HAP-1 (cell line): ENCODE measurements at regions not wholly inside any gene's neighbourhood (a gene's known extent, or its start where the extent isn't known, plus 50 kb on each side); places are given as distances from the start of the nearest gene placed in this dataset.
"Not testable (repeated sequence)": the region's sequence is repeated elsewhere in the genome, so short reads cannot be mapped to it uniquely, and the experiment has no call there.

Source experiments
- DNase-seq, 2 experiments: peaks; one replicate each; pipeline ENCODE4 v3.0.0-alpha.2; 2016 to 2020; ENCODE audit warnings: low spot score in 2 of 2
- H3K27me3 ChIP-seq: fragments of 250-450 bp; sonication (Bioruptor Pico); 2 replicates; pipeline ENCODE4 v1.5.1; 2020; ENCODE audit warnings: low read depth, mild to moderate bottlenecking, moderate library complexity
- H3K36me3 ChIP-seq: fragments of 250-450 bp; sonication (Bioruptor Pico); replicated peaks from 2 replicates; pipeline ENCODE4 v1.5.1; 2020; ENCODE audit warnings: mild to moderate bottlenecking
- H3K4me1 ChIP-seq: fragments of 250-450 bp; sonication (Bioruptor Pico); 2 replicates; pipeline ENCODE4 v1.5.1; 2020; ENCODE audit warnings: mild to moderate bottlenecking
- H3K4me3 ChIP-seq: fragments of 250-450 bp; sonication (Bioruptor Pico); 2 replicates; pipeline ENCODE4 v1.5.1; 2020; ENCODE audit warnings: mild to moderate bottlenecking, moderate library complexity
- H3K9me3 ChIP-seq: fragments of 250-450 bp; sonication (Bioruptor Pico); 2 replicates; pipeline ENCODE4 v1.5.1; 2020; ENCODE audit warnings: mild to moderate bottlenecking, moderate library complexity
- in situ Hi-C: fragments of 300-500 bp; cut with MboI; formaldehyde crosslinking; loops from 3 replicates; pipeline ENCODE4 v1.14.3; 2020; ENCODE audit warnings: low sequenced_read_pairs, inconsistent platforms, mixed read lengths

DNA sequence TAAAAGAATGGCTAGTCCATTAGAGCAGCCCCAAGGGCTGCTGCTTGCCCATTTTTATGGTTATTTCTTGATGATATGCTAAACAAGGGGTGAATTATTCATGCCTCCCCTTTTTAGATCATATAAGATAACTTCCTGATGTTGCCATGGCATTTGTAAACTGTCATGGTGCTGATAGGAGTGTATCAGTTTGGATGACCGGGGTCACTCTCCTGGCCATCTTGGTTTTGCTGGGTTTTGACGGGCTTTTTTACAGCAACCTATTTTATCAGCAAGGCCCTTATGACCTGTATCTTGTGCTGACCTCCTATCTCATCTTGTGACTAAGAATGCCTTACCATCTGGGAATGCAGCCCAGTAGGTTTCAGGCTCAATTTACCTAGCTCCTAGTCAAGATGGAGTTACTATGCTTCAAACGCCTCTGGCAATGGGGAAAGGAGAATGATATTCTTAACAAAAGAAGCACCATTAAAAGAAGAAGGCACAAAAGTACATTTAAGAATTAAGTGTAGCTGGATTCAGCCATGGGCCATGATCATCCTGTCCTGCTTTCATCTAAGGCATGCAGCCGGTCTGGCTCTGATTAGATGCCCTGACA lies 1156.0 kb downstream of the PCDH9 start:
- no peaks in the 10 kb centered on the region for H3K4me1 ChIP-seq
- no peak for DNase-seq
- in situ Hi-C loops, result no loop called here
- no peak overlapping the region for H3K4me3 ChIP-seq
- H3K9me3 ChIP-seq, result no peaks in the 10 kb centered on the region
- no peaks in the 10 kb centered on the region for H3K27me3 ChIP-seq
- no peaks in the 10 kb centered on the region for H3K36me3 ChIP-seq

DNA sequence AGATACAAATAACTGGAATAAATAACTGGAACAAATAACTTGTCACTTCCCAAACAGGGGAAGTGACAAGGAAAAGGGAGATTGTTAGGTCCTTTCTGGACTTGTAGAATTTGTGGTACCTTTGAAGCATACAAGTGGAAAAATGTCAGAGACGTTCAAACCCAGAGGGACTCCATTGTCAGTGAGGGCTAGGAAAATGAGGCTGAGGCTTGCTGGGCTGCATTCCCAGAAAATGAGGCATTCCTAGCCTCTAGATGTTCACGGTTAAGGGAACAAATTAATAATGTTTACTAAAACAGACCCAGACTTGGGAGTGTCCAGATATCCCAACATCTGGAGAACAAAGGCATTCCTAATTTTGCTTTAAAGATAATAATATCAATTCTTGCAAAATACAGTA lies 1158.0 kb downstream of the PCDH9 start:
- H3K36me3 ChIP-seq, H3K4me1 ChIP-seq, in situ Hi-C loops, DNase-seq, H3K9me3 ChIP-seq, H3K4me3 ChIP-seq, H3K27me3 ChIP-seq: not testable (repeated sequence)

DNA sequence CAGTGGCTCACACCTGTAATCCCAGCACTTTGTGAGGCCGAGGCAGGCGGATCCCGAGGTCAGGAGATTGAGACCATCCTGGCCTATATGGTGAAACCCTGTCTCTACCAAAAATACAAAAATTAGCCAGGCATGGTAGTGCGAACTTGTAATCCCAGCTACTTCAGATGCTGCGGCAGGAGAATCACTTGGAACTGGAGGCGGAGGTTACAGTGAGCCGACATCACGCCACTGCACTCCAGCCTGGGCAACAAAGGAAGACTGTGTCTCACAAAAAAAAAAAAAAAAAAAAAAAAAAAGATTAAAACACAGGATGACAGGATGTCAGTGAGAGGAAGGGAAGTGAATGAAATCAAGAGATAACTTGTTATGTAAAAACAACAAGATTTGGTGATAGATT lies 1158.5 kb downstream of the PCDH9 start:
- H3K4me1 ChIP-seq, result no peaks in the 10 kb centered on the region
- H3K4me3 ChIP-seq, result no peak overlapping the region
- H3K27me3 ChIP-seq, result no peaks in the 10 kb centered on the region
- in situ Hi-C loops, result no loop called here
- no peaks in the 10 kb centered on the region for H3K36me3 ChIP-seq
- H3K9me3 ChIP-seq, result no peaks in the 10 kb centered on the region
- DNase-seq, result no peak

DNA sequence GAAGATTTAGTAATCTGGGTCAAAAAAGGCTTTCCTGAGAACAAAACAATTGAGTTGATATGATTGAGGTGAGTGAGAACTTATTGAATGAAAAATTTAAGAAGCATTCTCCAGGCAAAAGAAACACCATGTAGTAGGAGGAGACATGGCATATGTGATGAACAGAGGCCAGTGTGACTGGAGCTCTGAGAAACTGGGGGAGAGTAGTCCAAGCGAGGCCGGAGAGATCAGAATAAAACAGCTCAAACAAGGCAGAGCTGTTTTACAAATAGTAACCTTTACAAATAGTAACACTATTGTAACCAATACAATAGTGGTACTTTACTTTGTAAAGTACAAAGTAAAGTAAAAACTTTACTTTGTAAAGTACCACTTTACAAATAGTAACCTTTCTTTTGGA lies 1159.1 kb downstream of the PCDH9 start:
- Histone ChIP-seq H3K9me3 (no peaks in the 10 kb centered on the region), H3K27me3 (no peaks in the 10 kb centered on the region), H3K4me3 (no peak overlapping the region), H3K36me3 (no peaks in the 10 kb centered on the region), H3K4me1 (no peaks in the 10 kb centered on the region)
- no peak for DNase-seq
- in situ Hi-C loops, result no loop called here

DNA sequence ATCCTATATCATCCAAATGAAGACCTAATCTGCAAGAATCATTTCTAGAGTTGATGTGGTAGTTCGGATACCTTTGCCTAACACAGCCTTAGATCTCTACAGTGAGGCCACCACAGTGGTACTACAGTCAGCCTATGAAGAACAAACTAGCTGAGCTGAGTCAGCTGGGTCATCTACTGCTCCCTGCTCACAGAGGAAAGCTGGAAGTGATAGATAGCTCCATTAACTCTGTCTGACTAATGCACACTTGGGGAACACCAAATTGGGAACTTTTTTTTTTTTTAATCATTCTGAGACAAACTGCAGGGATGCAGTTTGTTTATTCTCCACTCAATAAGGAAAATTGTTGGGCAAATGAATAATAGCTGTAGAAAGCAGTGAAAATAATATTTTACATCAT lies 1160.6 kb downstream of the PCDH9 start:
- Histone ChIP-seq H3K4me1 (no peaks in the 10 kb centered on the region), H3K4me3 (no peak overlapping the region), H3K9me3 (no peaks in the 10 kb centered on the region), H3K36me3 (no peaks in the 10 kb centered on the region), H3K27me3 (no peaks in the 10 kb centered on the region)
- in situ Hi-C loops, result no loop called here
- no peak for DNase-seq

DNA sequence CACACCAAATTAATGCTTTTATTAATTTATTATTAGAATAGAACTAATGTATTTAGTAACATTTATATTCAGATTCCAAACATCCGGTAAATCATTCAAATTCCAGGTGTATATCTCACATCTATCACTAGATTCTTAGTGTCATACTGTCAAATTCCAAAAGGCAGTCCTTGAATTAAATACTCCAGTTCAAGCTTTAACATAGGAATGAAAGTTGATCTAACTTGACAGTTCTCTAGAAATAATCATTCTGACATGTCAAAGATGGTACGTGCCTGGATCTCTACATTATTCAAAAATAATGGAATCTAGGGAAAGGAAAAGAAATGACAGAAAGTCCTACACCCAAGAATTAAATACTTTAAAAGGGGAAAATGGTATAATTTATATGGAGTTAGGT lies 1161.5 kb downstream of the PCDH9 start:
- Histone ChIP-seq H3K36me3 (no peaks in the 10 kb centered on the region), H3K4me1 (no peaks in the 10 kb centered on the region), H3K27me3 (no peaks in the 10 kb centered on the region), H3K9me3 (no peaks in the 10 kb centered on the region), H3K4me3 (no peak overlapping the region)
- in situ Hi-C loops, result no loop called here
- DNase-seq, result no peak

DNA sequence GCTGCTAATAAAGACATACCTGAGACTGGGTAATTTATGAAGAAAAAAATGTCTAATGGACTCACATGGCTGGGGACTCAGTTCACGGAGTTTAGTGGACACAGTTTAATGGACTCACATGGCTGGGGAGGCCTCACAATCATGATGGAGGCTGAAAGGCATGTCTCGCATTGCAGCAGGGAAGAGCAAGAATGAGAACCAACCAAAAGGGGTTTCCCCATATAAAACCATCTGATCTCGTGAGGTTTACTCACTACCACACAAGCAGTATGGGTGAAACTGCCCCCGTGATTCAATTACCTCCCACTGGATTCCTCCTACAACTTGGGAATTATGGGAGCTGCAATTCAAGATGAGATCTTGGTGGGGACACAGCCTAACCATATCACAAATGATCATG lies 1181.2 kb downstream of the PCDH9 start:
- Histone ChIP-seq H3K36me3 (no peaks in the 10 kb centered on the region), H3K4me3 (no peak overlapping the region), H3K9me3 (no peaks in the 10 kb centered on the region), H3K27me3 (no peaks in the 10 kb centered on the region), H3K4me1 (no peaks in the 10 kb centered on the region)
- no peak for DNase-seq
- in situ Hi-C loops, result no loop called here

DNA sequence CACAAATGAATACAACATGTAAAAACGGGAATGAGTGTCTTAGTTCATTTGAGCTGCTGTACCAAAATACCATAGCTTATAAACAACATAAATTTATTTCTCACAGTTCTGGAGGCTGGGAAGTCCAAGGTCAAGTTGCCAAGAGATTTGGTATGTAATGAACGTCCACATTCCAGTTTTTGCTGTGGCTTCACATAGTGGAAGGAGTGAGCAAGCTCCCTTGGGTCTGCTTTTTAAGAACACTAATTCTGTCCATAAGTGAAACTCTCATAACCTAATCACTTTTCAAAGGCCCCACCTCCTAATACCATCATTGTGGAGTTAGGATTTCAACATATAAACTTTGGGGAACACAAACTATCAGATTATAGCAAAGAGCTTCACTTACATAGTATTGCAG lies 1189.6 kb downstream of the PCDH9 start:
- in situ Hi-C loops, result no loop called here
- H3K4me1 ChIP-seq, result peaks cover 10% of the 10 kb centered on the region
- no peaks in the 10 kb centered on the region for H3K36me3 ChIP-seq
- no peak overlapping the region for H3K4me3 ChIP-seq
- H3K9me3 ChIP-seq, result no peaks in the 10 kb centered on the region
- no peak for DNase-seq
- H3K27me3 ChIP-seq, result no peaks in the 10 kb centered on the region

DNA sequence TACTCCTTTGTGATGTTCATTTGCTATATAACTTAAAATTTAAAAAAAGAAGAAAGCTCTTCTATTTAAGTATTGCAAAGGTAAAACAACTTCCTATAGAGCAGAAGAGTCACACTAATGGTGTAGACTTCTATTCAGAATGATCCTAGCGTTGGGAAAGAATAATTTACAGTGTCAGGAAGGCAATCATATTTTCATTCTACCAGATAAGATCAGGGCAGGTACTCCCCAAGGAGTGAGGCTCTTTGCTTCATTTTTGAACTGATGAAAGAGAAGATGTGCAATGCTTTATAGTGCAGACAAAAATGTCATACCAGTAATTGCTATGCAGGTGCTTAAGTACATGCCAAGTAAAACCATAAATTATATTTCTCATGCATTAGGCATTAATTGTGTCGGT lies 1193.0 kb downstream of the PCDH9 start:
- peaks cover 19% of the 10 kb centered on the region for H3K4me1 ChIP-seq
- no peaks in the 10 kb centered on the region for H3K27me3 ChIP-seq
- no peaks in the 10 kb centered on the region for H3K36me3 ChIP-seq
- in situ Hi-C loops, result no loop called here
- H3K9me3 ChIP-seq, result no peaks in the 10 kb centered on the region
- no peak for DNase-seq
- no peak overlapping the region for H3K4me3 ChIP-seq

DNA sequence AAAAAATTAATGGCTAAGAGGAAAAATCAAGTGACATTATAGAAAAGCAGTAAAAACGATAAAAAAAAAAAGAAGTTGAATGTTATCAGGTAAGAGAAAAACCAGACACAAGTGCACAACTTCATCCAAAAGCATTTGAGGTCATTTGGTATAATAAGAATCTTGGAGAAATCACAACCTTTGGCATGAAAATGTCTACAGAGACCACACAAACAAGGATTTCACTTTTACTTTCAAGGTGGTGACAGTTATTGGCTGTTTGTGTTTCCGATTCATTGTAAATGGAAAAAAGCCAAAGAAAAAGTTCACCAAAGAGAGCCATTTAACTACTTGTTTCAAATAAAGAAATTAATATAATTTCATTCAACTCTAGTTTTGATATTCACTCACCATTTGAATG lies 1193.5 kb downstream of the PCDH9 start:
- H3K4me1 ChIP-seq, result peaks cover 19% of the 10 kb centered on the region
- H3K4me3 ChIP-seq, result no peak overlapping the region
- H3K27me3 ChIP-seq, result no peaks in the 10 kb centered on the region
- in situ Hi-C loops, result no loop called here
- no peaks in the 10 kb centered on the region for H3K9me3 ChIP-seq
- H3K36me3 ChIP-seq, result no peaks in the 10 kb centered on the region
- DNase-seq, result no peak

DNA sequence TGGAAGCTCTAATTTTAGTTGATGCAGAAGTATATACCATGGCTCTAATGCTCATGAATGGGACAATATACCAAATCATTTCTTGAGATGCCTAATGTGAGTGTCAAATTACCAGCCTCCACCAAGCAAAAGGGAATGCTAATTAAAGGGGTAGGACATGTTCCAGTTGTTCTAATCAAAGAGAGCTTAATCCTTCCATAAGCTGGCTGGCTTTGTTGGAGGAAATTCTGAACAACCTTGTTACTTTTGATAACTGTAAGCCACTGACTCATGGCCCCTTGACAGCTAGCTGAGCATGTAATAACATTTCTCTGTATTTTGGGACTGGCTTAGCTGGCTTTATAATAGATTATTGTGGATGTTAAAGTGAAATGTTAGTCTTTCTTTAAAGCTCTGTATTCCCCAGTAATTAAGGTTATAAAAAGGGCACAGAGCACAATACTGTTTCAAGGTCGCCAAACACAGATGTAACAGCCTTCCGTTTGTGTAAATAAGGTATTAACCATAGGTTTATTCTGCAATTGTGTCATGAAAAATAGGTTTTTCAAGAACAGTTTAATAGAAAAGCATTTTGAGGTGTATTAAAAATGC lies 1194.0 kb downstream of the PCDH9 start:
- Histone ChIP-seq H3K4me3 (no peak overlapping the region), H3K36me3 (no peaks in the 10 kb centered on the region), H3K9me3 (no peaks in the 10 kb centered on the region), H3K27me3 (no peaks in the 10 kb centered on the region), H3K4me1 (peaks cover 19% of the 10 kb centered on the region)
- in situ Hi-C loops, result no loop called here
- DNase-seq, result peak; percentile 68 to 99

DNA sequence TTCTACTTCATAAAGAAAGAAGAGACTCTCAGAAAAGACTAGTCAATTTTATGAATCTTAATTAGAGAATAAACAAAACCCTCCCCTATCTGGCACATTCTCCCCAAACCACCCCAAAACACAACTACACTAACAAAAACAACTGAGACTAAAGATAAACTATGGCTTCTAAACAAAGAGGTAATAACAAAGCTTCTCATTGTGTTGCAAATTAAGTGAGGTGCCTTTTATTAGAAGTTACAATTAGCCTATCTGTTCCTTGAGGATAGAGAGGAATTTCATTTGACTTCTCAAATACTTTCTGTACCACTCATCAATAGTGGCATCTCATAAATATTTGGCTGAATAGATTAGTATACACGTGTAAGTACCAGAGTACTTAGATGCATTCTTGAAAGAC lies 1196.2 kb downstream of the PCDH9 start:
- no peak overlapping the region for H3K4me3 ChIP-seq
- no peaks in the 10 kb centered on the region for H3K36me3 ChIP-seq
- H3K27me3 ChIP-seq, result no peaks in the 10 kb centered on the region
- in situ Hi-C loops, result no loop called here
- H3K9me3 ChIP-seq, result no peaks in the 10 kb centered on the region
- peaks cover 19% of the 10 kb centered on the region for H3K4me1 ChIP-seq
- DNase-seq, result peak in 1 of 2 experiments; percentile 19

DNA sequence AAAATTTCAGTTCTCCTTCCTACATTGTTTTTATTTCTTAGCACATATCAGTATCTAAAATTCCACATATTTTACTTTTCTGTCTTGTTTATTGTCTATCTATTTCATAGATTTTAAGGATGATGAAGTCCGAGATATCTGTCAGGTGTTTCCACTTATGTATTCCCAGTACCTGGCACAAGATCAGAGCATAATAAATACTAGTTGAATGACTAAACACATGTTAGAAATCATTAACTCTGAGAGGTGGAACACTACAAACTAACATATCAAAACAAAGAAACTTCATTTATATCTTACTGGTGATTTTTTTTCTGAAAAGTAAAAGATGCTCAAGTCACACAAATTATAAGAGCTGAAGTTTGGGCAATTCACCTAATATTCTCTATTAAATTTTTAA lies 1208.3 kb downstream of the PCDH9 start:
- no peak for DNase-seq
- H3K36me3 ChIP-seq, result no peaks in the 10 kb centered on the region
- in situ Hi-C loops, result no loop called here
- no peaks in the 10 kb centered on the region for H3K4me1 ChIP-seq
- no peaks in the 10 kb centered on the region for H3K9me3 ChIP-seq
- no peak overlapping the region for H3K4me3 ChIP-seq
- no peaks in the 10 kb centered on the region for H3K27me3 ChIP-seq

DNA sequence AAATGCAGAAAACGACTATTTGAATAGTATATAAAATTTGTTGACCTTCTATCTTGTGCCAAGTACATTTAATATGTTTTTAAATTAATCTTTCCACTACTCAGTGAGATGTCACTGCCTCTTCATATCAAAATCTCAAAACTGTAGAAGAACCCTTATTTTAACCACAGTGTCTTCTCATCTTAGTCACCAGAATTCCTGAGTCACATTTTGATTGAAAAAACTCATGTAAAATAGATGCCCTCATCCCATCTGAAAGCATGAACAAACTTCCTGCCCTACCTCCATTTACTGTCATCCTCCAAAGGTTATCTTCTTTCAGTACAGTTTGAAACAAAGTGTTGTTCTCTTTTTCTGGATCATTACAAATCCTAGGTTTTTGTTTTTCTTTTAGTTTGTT lies 1215.4 kb downstream of the PCDH9 start:
- in situ Hi-C loops, result no loop called here
- Histone ChIP-seq H3K36me3 (no peaks in the 10 kb centered on the region), H3K27me3 (no peaks in the 10 kb centered on the region), H3K9me3 (no peaks in the 10 kb centered on the region), H3K4me3 (no peak overlapping the region), H3K4me1 (no peaks in the 10 kb centered on the region)
- DNase-seq, result no peak

DNA sequence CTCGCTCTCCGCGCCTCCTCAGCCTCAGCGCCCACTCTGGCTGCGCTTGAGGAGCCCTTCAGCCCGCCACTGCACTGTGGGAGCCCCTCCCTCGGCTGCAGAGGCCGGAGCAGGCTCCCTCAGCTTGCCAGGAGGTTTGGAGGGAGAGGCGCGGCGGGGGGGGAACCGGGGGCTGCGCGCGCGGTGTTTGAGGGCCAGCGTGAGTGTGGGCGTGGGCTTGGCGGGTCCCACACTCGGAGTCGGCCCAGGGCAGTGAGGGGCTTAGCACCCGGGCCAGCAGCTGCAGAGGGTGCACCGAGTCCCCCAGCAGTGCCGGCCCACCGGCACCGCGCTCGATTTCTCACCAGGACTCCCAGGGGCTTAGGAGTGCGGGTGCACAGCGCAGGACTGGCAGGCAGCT lies 1220.9 kb downstream of the PCDH9 start:
- Histone ChIP-seq H3K4me1 (no peaks in the 10 kb centered on the region), H3K36me3 (no peaks in the 10 kb centered on the region), H3K4me3 (no peak overlapping the region), H3K27me3 (no peaks in the 10 kb centered on the region), H3K9me3 (no peaks in the 10 kb centered on the region)
- in situ Hi-C loops, result no loop called here
- DNase-seq, result no peak
